ENCODE measurements at regions not wholly inside any gene's neighbourhood (a gene's known extent, or its start where the extent isn't known, plus 50 kb on each side); places are given as distances from the start of the nearest gene placed in this dataset.
A peak's percentile ranks its signal among the peaks of the same experiment; 100 is the strongest.

DNA sequence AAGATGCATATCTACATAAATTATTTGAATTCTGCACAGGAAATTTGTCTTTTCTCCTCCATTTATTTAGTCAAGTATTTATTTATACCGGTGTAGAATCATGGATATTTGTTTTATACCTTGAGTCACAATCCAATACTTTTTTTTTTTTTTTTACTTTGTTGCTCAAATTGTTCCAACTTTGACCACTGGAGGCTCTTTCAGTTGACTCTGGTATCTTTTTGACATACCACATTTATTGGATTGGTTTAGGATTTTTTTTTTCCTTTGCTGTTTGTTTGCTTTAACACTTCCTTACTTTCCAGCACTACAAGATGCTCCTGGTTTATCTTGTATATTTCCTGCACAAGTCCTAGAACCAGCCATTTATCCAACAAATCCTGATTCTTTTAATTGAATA, 543.1 kb upstream of the RIOK2 start:
- 45 to 93% methylated on average over 1 of the region's 1 CpG for WGBS, 2 donors
- no peak overlapping the region for H3K4me3 ChIP-seq

DNA sequence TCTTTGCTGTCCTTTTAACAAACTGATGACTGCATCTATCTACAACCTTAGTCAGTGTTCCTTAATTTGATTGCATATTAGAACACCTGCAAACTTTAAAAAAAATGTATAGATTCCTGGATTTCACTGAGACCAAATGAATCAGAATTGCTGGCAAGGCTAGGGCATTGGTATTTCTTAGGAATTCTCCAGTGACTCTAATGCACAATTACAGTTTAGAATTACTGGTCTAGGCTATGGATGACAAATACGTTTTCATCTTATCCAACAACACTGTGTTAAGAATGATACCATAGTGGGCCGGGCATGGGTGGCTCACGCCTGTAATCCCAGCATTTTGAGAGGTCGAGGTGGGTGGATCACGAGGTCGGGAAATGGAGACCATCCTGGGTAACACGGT, 545.9 kb upstream of the RIOK2 start:
- ATAC-seq (ENCODE audit: insufficient read depth, low FRiP score) (no peak), DNase-seq (no peak)
- H3K9ac ChIP-seq (ENCODE audit: insufficient read depth in 1 of 2, low read length in 2 of 2) = no peak overlapping the region
- no peaks in the 10 kb centered on the region for H3K4me1 ChIP-seq (ENCODE audit: control insufficient read depth in 5 of 5, insufficient read depth in 5 of 5, low read length in 5 of 5)
- WGBS, 2 donors = 89 to 94% methylated on average over 7 of the region's 7 CpGs
- no peaks in the 10 kb centered on the region for H3K27me3 ChIP-seq (ENCODE audit: control insufficient read depth in 3 of 3, insufficient read depth in 3 of 3, low read length in 2 of 3)
- H3K36me3 ChIP-seq (ENCODE audit: control insufficient read depth in 4 of 4, insufficient read depth in 4 of 4, low read length in 4 of 4) = no peaks in the 10 kb centered on the region
- H3K27ac ChIP-seq (ENCODE audit: low read depth in 1 of 2, low read length in 1 of 2) = no peak overlapping the region
- H3K9me3 ChIP-seq (ENCODE audit: control insufficient read depth in 4 of 4, insufficient read depth in 3 of 4, low read length in 3 of 4) = peaks cover 0 to 3% (median 0%) of the 10 kb centered on the region in 4 donors
- TF ChIP-seq, protein P1, sequence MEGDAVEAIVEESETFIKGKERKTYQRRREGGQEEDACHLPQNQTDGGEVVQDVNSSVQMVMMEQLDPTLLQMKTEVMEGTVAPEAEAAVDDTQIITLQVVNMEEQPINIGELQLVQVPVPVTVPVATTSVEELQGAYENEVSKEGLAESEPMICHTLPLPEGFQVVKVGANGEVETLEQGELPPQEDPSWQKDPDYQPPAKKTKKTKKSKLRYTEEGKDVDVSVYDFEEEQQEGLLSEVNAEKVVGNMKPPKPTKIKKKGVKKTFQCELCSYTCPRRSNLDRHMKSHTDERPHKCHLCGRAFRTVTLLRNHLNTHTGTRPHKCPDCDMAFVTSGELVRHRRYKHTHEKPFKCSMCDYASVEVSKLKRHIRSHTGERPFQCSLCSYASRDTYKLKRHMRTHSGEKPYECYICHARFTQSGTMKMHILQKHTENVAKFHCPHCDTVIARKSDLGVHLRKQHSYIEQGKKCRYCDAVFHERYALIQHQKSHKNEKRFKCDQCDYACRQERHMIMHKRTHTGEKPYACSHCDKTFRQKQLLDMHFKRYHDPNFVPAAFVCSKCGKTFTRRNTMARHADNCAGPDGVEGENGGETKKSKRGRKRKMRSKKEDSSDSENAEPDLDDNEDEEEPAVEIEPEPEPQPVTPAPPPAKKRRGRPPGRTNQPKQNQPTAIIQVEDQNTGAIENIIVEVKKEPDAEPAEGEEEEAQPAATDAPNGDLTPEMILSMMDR (IDR thresholded peaks at IDR 0.05; ENCODE audit: control extremely low read depth, extremely low read depth) = no peak
- H3K4me3 ChIP-seq = no peak overlapping the region

More for the DNA sequence above, 543.1 kb upstream of the RIOK2 start:
- Histone ChIP-seq H3K27me3 (ENCODE audit: control insufficient read depth in 3 of 3, insufficient read depth in 3 of 3, low read length in 2 of 3) (no peaks in the 10 kb centered on the region), H3K9me3 (ENCODE audit: control insufficient read depth in 4 of 4, insufficient read depth in 3 of 4, low read length in 3 of 4) (peaks cover 0 to 7% (median 2%) of the 10 kb centered on the region in 4 donors), H3K36me3 (ENCODE audit: control insufficient read depth in 4 of 4, insufficient read depth in 4 of 4, low read length in 4 of 4) (no peaks in the 10 kb centered on the region), H3K4me1 (ENCODE audit: control insufficient read depth in 5 of 5, insufficient read depth in 5 of 5, low read length in 5 of 5) (no peaks in the 10 kb centered on the region), H3K27ac (ENCODE audit: low read depth in 1 of 2, low read length in 1 of 2) (no peak overlapping the region), H3K9ac (ENCODE audit: insufficient read depth in 1 of 2, low read length in 2 of 2) (no peak overlapping the region)
- TF ChIP-seq, protein P1 (IDR thresholded peaks at IDR 0.05; ENCODE audit: control extremely low read depth, extremely low read depth) = no peak
- no peak for DNase-seq
- no peak for ATAC-seq (ENCODE audit: insufficient read depth, low FRiP score)

DNA sequence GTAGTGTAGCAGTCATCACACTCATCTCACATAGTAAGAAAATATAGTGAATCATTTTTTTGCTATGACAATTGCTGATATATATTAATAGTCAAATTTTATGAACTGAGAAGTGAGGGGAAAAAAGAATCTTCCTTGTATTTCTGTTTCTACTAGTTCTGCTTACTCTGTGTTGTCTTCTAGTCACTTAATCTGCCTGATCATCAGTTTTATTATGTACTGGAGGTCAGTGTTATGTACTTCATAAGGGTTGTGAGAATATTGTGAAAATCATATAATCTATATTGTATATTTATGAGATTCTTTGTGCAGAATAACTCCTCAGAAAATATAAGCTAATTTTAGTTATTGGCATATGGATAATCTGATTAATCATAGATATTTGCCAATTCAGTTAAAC, 546.9 kb upstream of the RIOK2 start:
- ATAC-seq (ENCODE audit: insufficient read depth, low FRiP score) (no peak), DNase-seq (no peak)
- peaks cover 0 to 3% (median 0%) of the 10 kb centered on the region in 4 donors for H3K9me3 ChIP-seq (ENCODE audit: control insufficient read depth in 4 of 4, insufficient read depth in 3 of 4, low read length in 3 of 4)
- no peaks in the 10 kb centered on the region for H3K27me3 ChIP-seq (ENCODE audit: control insufficient read depth in 3 of 3, insufficient read depth in 3 of 3, low read length in 2 of 3)
- no peak overlapping the region for H3K27ac ChIP-seq (ENCODE audit: low read depth in 1 of 2, low read length in 1 of 2)
- no peak overlapping the region for H3K9ac ChIP-seq (ENCODE audit: insufficient read depth in 1 of 2, low read length in 2 of 2)
- no peaks in the 10 kb centered on the region for H3K36me3 ChIP-seq (ENCODE audit: control insufficient read depth in 4 of 4, insufficient read depth in 4 of 4, low read length in 4 of 4)
- no peaks in the 10 kb centered on the region for H3K4me1 ChIP-seq (ENCODE audit: control insufficient read depth in 5 of 5, insufficient read depth in 5 of 5, low read length in 5 of 5)
- H3K4me3 ChIP-seq = no peak overlapping the region
- TF ChIP-seq, protein P1 (IDR thresholded peaks at IDR 0.05; ENCODE audit: control extremely low read depth, extremely low read depth) = no peak

DNA sequence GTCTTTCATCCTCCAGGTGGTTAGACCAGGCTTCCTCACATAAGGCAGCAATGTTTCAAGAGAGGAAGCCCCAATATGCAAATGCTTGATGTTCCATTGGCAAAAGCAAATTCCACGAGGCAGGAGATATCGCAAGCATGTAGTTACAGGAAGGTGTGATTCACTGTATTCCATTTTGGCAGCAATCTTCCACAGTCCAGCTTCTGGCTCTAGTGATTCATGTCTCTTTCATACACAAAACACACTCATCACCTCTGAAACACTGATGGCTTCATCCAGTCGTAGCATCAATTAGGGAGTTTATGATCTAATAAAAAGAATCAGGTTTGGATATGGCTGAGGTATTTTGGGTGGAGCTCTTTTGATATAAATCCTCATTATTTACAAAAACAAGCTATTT, 552.2 kb upstream of the RIOK2 start:
- Histone ChIP-seq H3K9me3 (ENCODE audit: control insufficient read depth in 4 of 4, insufficient read depth in 3 of 4, low read length in 3 of 4) (no peaks in the 10 kb centered on the region), H3K9ac (ENCODE audit: insufficient read depth in 1 of 2, low read length in 2 of 2) (no peak overlapping the region), H3K27ac (ENCODE audit: low read depth in 1 of 2, low read length in 1 of 2) (no peak overlapping the region), H3K36me3 (ENCODE audit: control insufficient read depth in 4 of 4, insufficient read depth in 4 of 4, low read length in 4 of 4) (no peaks in the 10 kb centered on the region), H3K4me1 (ENCODE audit: control insufficient read depth in 5 of 5, insufficient read depth in 5 of 5, low read length in 5 of 5) (no peaks in the 10 kb centered on the region), H3K27me3 (ENCODE audit: control insufficient read depth in 3 of 3, insufficient read depth in 3 of 3, low read length in 2 of 3) (no peaks in the 10 kb centered on the region), H3K4me3 (no peak overlapping the region)
- ATAC-seq (ENCODE audit: insufficient read depth, low FRiP score) (peak; percentile 41), DNase-seq (no peak)
- TF ChIP-seq, protein P1 (IDR thresholded peaks at IDR 0.05; ENCODE audit: control extremely low read depth, extremely low read depth) = no peak
- 80 to 81% methylated on average over 3 of the region's 3 CpGs for WGBS, 2 donors

All from lung (tissue), 11 donors.